ENCODE measurements at regions not wholly inside any gene's neighbourhood (a gene's known extent, or its start where the extent isn't known, plus 50 kb on each side); places are given as distances from the start of the nearest gene placed in this dataset.

DNA sequence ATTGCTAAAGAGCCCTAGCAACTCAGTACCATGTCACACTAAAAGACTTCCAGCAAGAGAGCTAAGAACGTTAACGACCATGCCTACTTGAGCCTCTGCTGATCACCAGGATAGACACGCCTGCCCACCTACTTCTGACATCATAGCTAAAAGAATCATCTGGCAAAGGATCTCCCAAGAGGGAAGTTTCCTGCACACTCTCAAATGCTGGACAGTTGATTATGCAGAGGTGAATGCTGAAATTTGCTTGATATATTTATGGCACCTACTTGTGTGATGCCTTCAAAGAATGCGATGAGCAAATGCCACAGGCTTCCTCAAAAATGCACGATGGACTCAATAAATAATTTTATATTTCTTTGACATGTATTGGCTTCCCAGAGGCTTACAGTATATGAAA is 113.6 kb downstream of the GALC start:
- Histone ChIP-seq H3K9ac (ENCODE audit: low read depth, low read length) (no peak overlapping the region), H3K36me3 (ENCODE audit: insufficient read depth, low read length) (no peaks in the 10 kb centered on the region), H4K20me1 (ENCODE audit: insufficient read depth, low read length) (no peaks in the 10 kb centered on the region), H3K4me1 (ENCODE audit: insufficient read depth, low read length) (no peaks in the 10 kb centered on the region), H3K79me2 (ENCODE audit: insufficient read depth, low read length) (no peaks in the 10 kb centered on the region), H3K27me3 (ENCODE audit: insufficient read depth, low read length, poor library complexity) (peaks cover 3% of the 10 kb centered on the region), H3K27ac (ENCODE audit: low read length) (no peak overlapping the region), H2AFZ (ENCODE audit: low read depth, low read length) (no peak overlapping the region), H3K9me3 (ENCODE audit: insufficient read depth, low read length, severe bottlenecking) (no peaks in the 10 kb centered on the region), H3K4me3 (ENCODE audit: low read depth in 1 of 2, low read length in 2 of 2) (no peak overlapping the region), H3K4me2 (ENCODE audit: insufficient read depth, low read length) (no peak overlapping the region)
- DNase-seq = no peak
- ATAC-seq (ENCODE audit: insufficient read depth, low read depth) = no peak
- TF ChIP-seq EZH2 (IDR thresholded peaks at IDR 0.05; ENCODE audit: borderline replicate concordance, low read depth, low read length, severe bottlenecking) = no peak
- TF ChIP-seq, protein P1, sequence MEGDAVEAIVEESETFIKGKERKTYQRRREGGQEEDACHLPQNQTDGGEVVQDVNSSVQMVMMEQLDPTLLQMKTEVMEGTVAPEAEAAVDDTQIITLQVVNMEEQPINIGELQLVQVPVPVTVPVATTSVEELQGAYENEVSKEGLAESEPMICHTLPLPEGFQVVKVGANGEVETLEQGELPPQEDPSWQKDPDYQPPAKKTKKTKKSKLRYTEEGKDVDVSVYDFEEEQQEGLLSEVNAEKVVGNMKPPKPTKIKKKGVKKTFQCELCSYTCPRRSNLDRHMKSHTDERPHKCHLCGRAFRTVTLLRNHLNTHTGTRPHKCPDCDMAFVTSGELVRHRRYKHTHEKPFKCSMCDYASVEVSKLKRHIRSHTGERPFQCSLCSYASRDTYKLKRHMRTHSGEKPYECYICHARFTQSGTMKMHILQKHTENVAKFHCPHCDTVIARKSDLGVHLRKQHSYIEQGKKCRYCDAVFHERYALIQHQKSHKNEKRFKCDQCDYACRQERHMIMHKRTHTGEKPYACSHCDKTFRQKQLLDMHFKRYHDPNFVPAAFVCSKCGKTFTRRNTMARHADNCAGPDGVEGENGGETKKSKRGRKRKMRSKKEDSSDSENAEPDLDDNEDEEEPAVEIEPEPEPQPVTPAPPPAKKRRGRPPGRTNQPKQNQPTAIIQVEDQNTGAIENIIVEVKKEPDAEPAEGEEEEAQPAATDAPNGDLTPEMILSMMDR (IDR thresholded peaks at IDR 0.05; ENCODE audit: borderline replicate concordance, extremely low read depth, low read length, poor library complexity, severe bottlenecking) = no peak

DNA sequence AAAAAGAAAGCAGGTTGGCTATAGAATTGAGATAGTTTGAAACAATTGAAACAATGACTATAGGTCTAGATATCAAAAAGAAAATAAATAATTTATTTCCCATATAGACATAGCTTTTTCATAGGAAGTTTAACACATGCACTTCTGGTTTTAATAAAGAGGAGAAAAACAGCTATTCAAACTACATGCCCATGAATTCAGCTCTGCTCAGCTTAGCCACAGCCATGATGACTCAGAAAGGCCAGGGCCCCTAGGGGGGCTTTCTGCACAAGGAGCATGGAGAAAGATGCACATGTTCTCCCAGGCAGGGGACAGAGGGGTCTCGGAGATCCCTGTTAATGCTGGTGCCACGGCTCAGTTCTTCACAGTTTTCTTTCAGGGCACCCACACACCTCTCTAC is 114.0 kb downstream of the GALC start:
- Histone ChIP-seq H3K4me3 (ENCODE audit: low read depth in 1 of 2, low read length in 2 of 2) (no peak overlapping the region), H3K36me3 (ENCODE audit: insufficient read depth, low read length) (no peaks in the 10 kb centered on the region), H3K9me3 (ENCODE audit: insufficient read depth, low read length, severe bottlenecking) (no peaks in the 10 kb centered on the region), H3K27ac (ENCODE audit: low read length) (no peak overlapping the region), H3K4me2 (ENCODE audit: insufficient read depth, low read length) (no peak overlapping the region), H3K9ac (ENCODE audit: low read depth, low read length) (no peak overlapping the region), H3K79me2 (ENCODE audit: insufficient read depth, low read length) (no peaks in the 10 kb centered on the region), H2AFZ (ENCODE audit: low read depth, low read length) (no peak overlapping the region), H4K20me1 (ENCODE audit: insufficient read depth, low read length) (no peaks in the 10 kb centered on the region), H3K27me3 (ENCODE audit: insufficient read depth, low read length, poor library complexity) (peaks cover 3% of the 10 kb centered on the region), H3K4me1 (ENCODE audit: insufficient read depth, low read length) (no peaks in the 10 kb centered on the region)
- DNase-seq = no peak
- no peak for TF ChIP-seq EZH2 (IDR thresholded peaks at IDR 0.05; ENCODE audit: borderline replicate concordance, low read depth, low read length, severe bottlenecking)
- TF ChIP-seq, protein P1 (IDR thresholded peaks at IDR 0.05; ENCODE audit: borderline replicate concordance, extremely low read depth, low read length, poor library complexity, severe bottlenecking) = no peak
- ATAC-seq (ENCODE audit: insufficient read depth, low read depth) = no peak

- Histone ChIP-seq H2AFZ (ENCODE audit: low read depth, low read length) (no peak overlapping the region), H3K4me1 (ENCODE audit: insufficient read depth, low read length) (no peaks in the 10 kb centered on the region), H3K4me2 (ENCODE audit: insufficient read depth, low read length) (no peak overlapping the region), H3K36me3 (ENCODE audit: insufficient read depth, low read length) (no peaks in the 10 kb centered on the region), H4K20me1 (ENCODE audit: insufficient read depth, low read length) (no peaks in the 10 kb centered on the region), H3K79me2 (ENCODE audit: insufficient read depth, low read length) (no peaks in the 10 kb centered on the region), H3K27ac (ENCODE audit: low read length) (no peak overlapping the region), H3K9me3 (ENCODE audit: insufficient read depth, low read length, severe bottlenecking) (no peaks in the 10 kb centered on the region), H3K4me3 (ENCODE audit: low read depth in 1 of 2, low read length in 2 of 2) (no peak overlapping the region), H3K27me3 (ENCODE audit: insufficient read depth, low read length, poor library complexity) (peaks cover 3% of the 10 kb centered on the region), H3K9ac (ENCODE audit: low read depth, low read length) (no peak overlapping the region)
- ATAC-seq (ENCODE audit: insufficient read depth, low read depth) (no peak), DNase-seq (no peak)
- TF ChIP-seq EZH2 (IDR thresholded peaks at IDR 0.05; ENCODE audit: borderline replicate concordance, low read depth, low read length, severe bottlenecking) = no peak
- TF ChIP-seq, protein P1 (IDR thresholded peaks at IDR 0.05; ENCODE audit: borderline replicate concordance, extremely low read depth, low read length, poor library complexity, severe bottlenecking) = no peak
Observed at GRCh38 chr14:87877877-87878276, 115.1 kb downstream of the GALC start.

- Histone ChIP-seq H3K9ac (ENCODE audit: low read depth, low read length) (no peak overlapping the region), H3K27me3 (ENCODE audit: insufficient read depth, low read length, poor library complexity) (peaks cover 3% of the 10 kb centered on the region), H3K79me2 (ENCODE audit: insufficient read depth, low read length) (no peaks in the 10 kb centered on the region), H3K4me3 (ENCODE audit: low read depth in 1 of 2, low read length in 2 of 2) (no peak overlapping the region), H4K20me1 (ENCODE audit: insufficient read depth, low read length) (no peaks in the 10 kb centered on the region), H3K27ac (ENCODE audit: low read length) (no peak overlapping the region), H3K4me1 (ENCODE audit: insufficient read depth, low read length) (no peaks in the 10 kb centered on the region), H3K36me3 (ENCODE audit: insufficient read depth, low read length) (no peaks in the 10 kb centered on the region), H3K4me2 (ENCODE audit: insufficient read depth, low read length) (no peak overlapping the region), H3K9me3 (ENCODE audit: insufficient read depth, low read length, severe bottlenecking) (no peaks in the 10 kb centered on the region), H2AFZ (ENCODE audit: low read depth, low read length) (no peak overlapping the region)
- ATAC-seq (ENCODE audit: insufficient read depth, low read depth) (no peak), DNase-seq (no peak)
- TF ChIP-seq EZH2 (IDR thresholded peaks at IDR 0.05; ENCODE audit: borderline replicate concordance, low read depth, low read length, severe bottlenecking) = no peak
- TF ChIP-seq, protein P1 (IDR thresholded peaks at IDR 0.05; ENCODE audit: borderline replicate concordance, extremely low read depth, low read length, poor library complexity, severe bottlenecking) = no peak
Observed at GRCh38 chr14:87874676-87875075, 118.3 kb downstream of the GALC start.
